ENCODE measurements at regions not wholly inside any gene's neighbourhood (a gene's known extent, or its start where the extent isn't known, plus 50 kb on each side); places are given as distances from the start of the nearest gene placed in this dataset.

- H3K36me3 ChIP-seq = no peaks in the 10 kb centered on the region
- TF ChIP-seq POLR2A (IDR thresholded peaks at IDR 0.05) (no peak), CTCF (IDR thresholded peaks at IDR 0.05 in 8 of 11, conservative IDR thresholded peaks at IDR 0.05 in 3 of 11) (no peak)
- WGBS, 5 donors = 83 to 91% (median 86%) methylated on average over 11 of the region's 11 CpGs
- H3K4me1 ChIP-seq = no peaks in the 10 kb centered on the region
- no peaks in the 10 kb centered on the region for H3K9me3 ChIP-seq
- H3K4me3 ChIP-seq = no peak overlapping the region
- intact Hi-C loops (cut with DNase I; ENCODE audit: low total_unique reads) = no loop called here
- no peak for DNase-seq
- H3K27ac ChIP-seq = no peak overlapping the region
- no peaks in the 10 kb centered on the region for H3K27me3 ChIP-seq (replicated peaks in 1 of 7)
Measured at GRCh38 chr7:156524818-156525597, 115.6 kb upstream of the RNF32 start.

- H3K9me3 ChIP-seq = no peaks in the 10 kb centered on the region
- no peak overlapping the region for H3K4me3 ChIP-seq
- no peaks in the 10 kb centered on the region for H3K4me1 ChIP-seq
- no peak for DNase-seq
- no peaks in the 10 kb centered on the region for H3K36me3 ChIP-seq
- H3K27ac ChIP-seq = no peak overlapping the region
- TF ChIP-seq POLR2A (IDR thresholded peaks at IDR 0.05) = no peak
- no peak for TF ChIP-seq CTCF (IDR thresholded peaks at IDR 0.05 in 8 of 11, conservative IDR thresholded peaks at IDR 0.05 in 3 of 11)
- no peak for TF ChIP-seq POLR2AphosphoS5 (IDR thresholded peaks at IDR 0.05)
- 72 to 83% (median 79%) methylated on average over 22 to 24 of the region's 24 CpGs for WGBS, 5 donors
- intact Hi-C loops (cut with DNase I; ENCODE audit: low total_unique reads) = no loop called here
- no peaks in the 10 kb centered on the region for H3K27me3 ChIP-seq (replicated peaks in 1 of 7)
Measured at GRCh38 chr7:156523447-156524048, 117.0 kb upstream of the RNF32 start.

GRCh38 chr7:156522801-156523200 is 117.8 kb upstream of the RNF32 start:
- no peaks in the 10 kb centered on the region for H3K4me1 ChIP-seq
- DNase-seq = no peak
- intact Hi-C loops (cut with DNase I; ENCODE audit: low total_unique reads) = no loop called here
- 93 to 97% (median 96%) methylated on average over 17 of the region's 17 CpGs for WGBS, 5 donors
- no peak overlapping the region for H3K27ac ChIP-seq
- H3K27me3 ChIP-seq (replicated peaks in 1 of 7) = no peaks in the 10 kb centered on the region
- TF ChIP-seq POLR2A (IDR thresholded peaks at IDR 0.05) = no peak
- TF ChIP-seq CTCF (IDR thresholded peaks at IDR 0.05 in 8 of 11, conservative IDR thresholded peaks at IDR 0.05 in 3 of 11) = no peak
- no peak for TF ChIP-seq POLR2AphosphoS5 (IDR thresholded peaks at IDR 0.05)
- H3K4me3 ChIP-seq = no peak overlapping the region
- H3K36me3 ChIP-seq = no peaks in the 10 kb centered on the region
- H3K9me3 ChIP-seq = no peaks in the 10 kb centered on the region

GRCh38 chr7:156519070-156519469 is 121.5 kb upstream of the RNF32 start:
- no peak for DNase-seq
- TF ChIP-seq CTCF (IDR thresholded peaks at IDR 0.05 in 8 of 11, conservative IDR thresholded peaks at IDR 0.05 in 3 of 11) (no peak), POLR2AphosphoS5 (IDR thresholded peaks at IDR 0.05) (no peak), POLR2A (IDR thresholded peaks at IDR 0.05) (no peak)
- intact Hi-C loops (cut with DNase I; ENCODE audit: low total_unique reads) = no loop called here
- Histone ChIP-seq H3K4me1 (no peaks in the 10 kb centered on the region), H3K27ac (no peak overlapping the region), H3K9me3 (no peaks in the 10 kb centered on the region), H3K4me3 (no peak overlapping the region), H3K36me3 (no peaks in the 10 kb centered on the region), H3K27me3 (replicated peaks in 1 of 7) (no peaks in the 10 kb centered on the region)
- 87 to 97% (median 90%) methylated on average over 11 to 12 of the region's 12 CpGs for WGBS, 5 donors
